ENCODE measurements at regions not wholly inside any gene's neighbourhood (a gene's known extent, or its start where the extent isn't known, plus 50 kb on each side); places are given as distances from the start of the nearest gene placed in this dataset.

GRCh38 chr16:17574256-17574655 is 103.5 kb upstream of the XYLT1 start:
- H3K4me3 ChIP-seq: no peak overlapping the region
- H3K4me1 ChIP-seq: no peaks in the 10 kb centered on the region
- WGBS, 2 donors (ENCODE audit: low coverage in 1 of 2): 59% methylated on average over 3 of the region's 3 CpGs; no CpG with 5 or more reads in 1 of the 2 donors
- H3K36me3 ChIP-seq: no peaks in the 10 kb centered on the region
- H3K9me3 ChIP-seq: no peaks in the 10 kb centered on the region
- no peak for ATAC-seq
- no peak for TF ChIP-seq CTCF (IDR thresholded peaks at IDR 0.05)
- no peak for TF ChIP-seq POLR2AphosphoS5 (IDR thresholded peaks at IDR 0.05)
- no peak for TF ChIP-seq EP300 (IDR thresholded peaks at IDR 0.05)
- TF ChIP-seq POLR2A (IDR thresholded peaks at IDR 0.05): no peak
- peaks cover 9% of the 10 kb centered on the region for H3K27me3 ChIP-seq
- no peak overlapping the region for H3K27ac ChIP-seq

- TF ChIP-seq CTCF (IDR thresholded peaks at IDR 0.05) (no peak), POLR2AphosphoS5 (IDR thresholded peaks at IDR 0.05) (no peak), POLR2A (IDR thresholded peaks at IDR 0.05) (no peak), EP300 (IDR thresholded peaks at IDR 0.05) (no peak)
Observed at GRCh38 chr16:17572145-17572544, 101.4 kb upstream of the XYLT1 start.

GRCh38 chr16:17571499-17572093 is 100.8 kb upstream of the XYLT1 start:
- TF ChIP-seq POLR2A (IDR thresholded peaks at IDR 0.05): no peak
- no peak for TF ChIP-seq CTCF (IDR thresholded peaks at IDR 0.05)
- no peak for TF ChIP-seq EP300 (IDR thresholded peaks at IDR 0.05)
- TF ChIP-seq POLR2AphosphoS5 (IDR thresholded peaks at IDR 0.05): no peak
- Histone ChIP-seq H3K27me3 (peaks cover 9% of the 10 kb centered on the region), H3K4me3 (no peak overlapping the region), H3K4me1 (no peaks in the 10 kb centered on the region), H3K27ac (no peak overlapping the region), H3K9me3 (no peaks in the 10 kb centered on the region), H3K36me3 (no peaks in the 10 kb centered on the region)
- 73 to 82% methylated on average over 5 to 6 of the region's 6 CpGs for WGBS, 2 donors (ENCODE audit: low coverage in 1 of 2)
- no peak for ATAC-seq

More at GRCh38 chr16:17572145-17572544, 101.4 kb upstream of the XYLT1 start:
- ATAC-seq: no peak
- no peaks in the 10 kb centered on the region for H3K36me3 ChIP-seq
- H3K27me3 ChIP-seq: peaks cover 9% of the 10 kb centered on the region
- H3K9me3 ChIP-seq: no peaks in the 10 kb centered on the region
- WGBS, 2 donors (ENCODE audit: low coverage in 1 of 2): 80 to 88% methylated on average over 1 of the region's 1 CpG
- no peaks in the 10 kb centered on the region for H3K4me1 ChIP-seq
- H3K4me3 ChIP-seq: no peak overlapping the region
- no peak overlapping the region for H3K27ac ChIP-seq

- TF ChIP-seq EP300 (IDR thresholded peaks at IDR 0.05) (no peak), POLR2AphosphoS5 (IDR thresholded peaks at IDR 0.05) (no peak), CTCF (IDR thresholded peaks at IDR 0.05) (no peak)
- peaks cover 0 to 9% (median 0%) of the 10 kb centered on the region in 3 donors for H3K9me3 ChIP-seq
- H3K4me3 ChIP-seq: no peak overlapping the region
- no peak for ATAC-seq
- H3K27me3 ChIP-seq: peaks cover 12% of the 10 kb centered on the region
- 83 to 91% methylated on average over 4 to 6 of the region's 7 CpGs for WGBS, 2 donors (ENCODE audit: low coverage in 1 of 2)
- H3K27ac ChIP-seq: no peak overlapping the region
- no peaks in the 10 kb centered on the region for H3K4me1 ChIP-seq
- H3K36me3 ChIP-seq: no peaks in the 10 kb centered on the region
Observed at GRCh38 chr16:17568239-17568638, 97.5 kb upstream of the XYLT1 start.

GRCh38 chr16:17567455-17567854 is 96.7 kb upstream of the XYLT1 start:
- Histone ChIP-seq H3K27ac (no peak overlapping the region), H3K9me3 (peaks cover 0 to 9% (median 0%) of the 10 kb centered on the region in 3 donors), H3K27me3 (peaks cover 17% of the 10 kb centered on the region), H3K4me3 (no peak overlapping the region), H3K4me1 (no peaks in the 10 kb centered on the region), H3K36me3 (no peaks in the 10 kb centered on the region)
- ATAC-seq: no peak
- no peak for TF ChIP-seq POLR2AphosphoS5 (IDR thresholded peaks at IDR 0.05)
- TF ChIP-seq CTCF (IDR thresholded peaks at IDR 0.05): no peak
- no peak for TF ChIP-seq EP300 (IDR thresholded peaks at IDR 0.05)
- TF ChIP-seq POLR2A (IDR thresholded peaks at IDR 0.05): no peak
- 29 to 92% methylated on average over 1 to 7 of the region's 7 CpGs for WGBS, 2 donors (ENCODE audit: low coverage in 1 of 2)

Data from gastroesophageal sphincter (tissue), 4 donors.